ENCODE measurements at regions not wholly inside any gene's neighbourhood (a gene's known extent, or its start where the extent isn't known, plus 50 kb on each side); places are given as distances from the start of the nearest gene placed in this dataset.
"Not testable (repeated sequence)": the region's sequence is repeated elsewhere in the genome, so short reads cannot be mapped to it uniquely, and the experiment has no call there.

GRCh38 chr6:9825526-9825925, 589.3 kb downstream of the TFAP2A start:
- H3K4me2 ChIP-seq (ENCODE audit: low read length), result no peak overlapping the region
- H4K8ac ChIP-seq (ENCODE audit: low read depth, low read length), result no peak overlapping the region
- no peak overlapping the region for H2BK5ac ChIP-seq (ENCODE audit: low read depth, low read length, poor library complexity)
- H3K79me1 ChIP-seq (ENCODE audit: low read length), result no peaks in the 10 kb centered on the region
- H3K18ac ChIP-seq (ENCODE audit: low read length), result no peak overlapping the region
- H3K9me3 ChIP-seq (ENCODE audit: insufficient read depth, low read depth, low read length), result no peaks in the 10 kb centered on the region
- no peak overlapping the region for H3K4ac ChIP-seq (ENCODE audit: low read depth, low read length)
- no peak overlapping the region for H2BK120ac ChIP-seq (ENCODE audit: insufficient read depth, low read length, poor library complexity)
- H3K14ac ChIP-seq (ENCODE audit: low read length), result no peak overlapping the region
- no peak overlapping the region for H2AFZ ChIP-seq (ENCODE audit: insufficient read depth, low read length, poor library complexity)
- no CpG with 5 or more reads among the region's 4 CpGs for WGBS (ENCODE audit: extremely low coverage, insufficient coverage, insufficient read length)
- no peaks in the 10 kb centered on the region for H3K79me2 ChIP-seq (ENCODE audit: control insufficient read depth, insufficient read depth, low read length, poor library complexity)
- no peaks in the 10 kb centered on the region for H3K36me3 ChIP-seq (ENCODE audit: control insufficient read depth in 1 of 2, insufficient read depth in 2 of 2, low read length in 2 of 2)
- H3K27me3 ChIP-seq (ENCODE audit: insufficient read depth, low read length), result no peaks in the 10 kb centered on the region
- DNase-seq, result peak in 1 of 2 donors; percentile 21
- no peaks in the 10 kb centered on the region for H3K4me1 ChIP-seq (ENCODE audit: control insufficient read depth in 1 of 2, insufficient read depth in 2 of 2, low read length in 2 of 2)
- no peak overlapping the region for H2BK12ac ChIP-seq (ENCODE audit: low read length)
- no peak overlapping the region for H3K4me3 ChIP-seq (ENCODE audit: low read depth, low read length)
- no peak overlapping the region for H4K12ac ChIP-seq (ENCODE audit: low read depth, low read length)
- H3K23ac ChIP-seq (ENCODE audit: low read length), result no peak overlapping the region
- no peak overlapping the region for H3K27ac ChIP-seq (ENCODE audit: low read depth, low read length)
- H2AK5ac ChIP-seq (ENCODE audit: low read length), result no peak overlapping the region
- no peak overlapping the region for H3K9ac ChIP-seq (ENCODE audit: low read length)
- H4K91ac ChIP-seq (ENCODE audit: low read depth, low read length), result no peak overlapping the region

DNA sequence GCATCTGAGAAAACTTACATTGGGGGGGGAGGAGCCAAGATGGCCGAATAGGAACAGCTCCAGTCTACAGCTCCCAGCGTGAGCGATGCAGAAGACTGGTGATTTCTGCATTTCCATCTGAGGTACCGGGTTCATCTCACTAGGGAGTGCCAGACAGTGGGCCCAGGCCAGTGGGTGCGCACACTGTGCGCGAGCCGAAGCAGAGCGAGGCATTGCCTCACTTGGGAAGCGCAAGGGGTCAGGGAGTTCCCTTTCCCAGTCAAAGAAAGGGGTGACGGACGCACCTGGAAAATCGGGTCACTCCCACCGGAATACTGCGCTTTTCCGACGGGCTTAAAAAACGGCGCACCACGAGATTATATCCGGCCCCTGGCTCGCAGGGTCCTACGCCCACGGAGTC, 604.1 kb downstream of the TFAP2A start:
- not testable (repeated sequence) for H3K4me2 ChIP-seq (ENCODE audit: low read length); H4K91ac ChIP-seq (ENCODE audit: low read depth, low read length); H2AK5ac ChIP-seq (ENCODE audit: low read length); H3K36me3 ChIP-seq (ENCODE audit: control insufficient read depth in 1 of 2, insufficient read depth in 2 of 2, low read length in 2 of 2); H3K27me3 ChIP-seq (ENCODE audit: insufficient read depth, low read length); H3K79me2 ChIP-seq (ENCODE audit: control insufficient read depth, insufficient read depth, low read length, poor library complexity); H4K8ac ChIP-seq (ENCODE audit: low read depth, low read length); H3K23ac ChIP-seq (ENCODE audit: low read length); H2AFZ ChIP-seq (ENCODE audit: insufficient read depth, low read length, poor library complexity); H3K27ac ChIP-seq (ENCODE audit: low read depth, low read length); H2BK12ac ChIP-seq (ENCODE audit: low read length); H3K4me3 ChIP-seq (ENCODE audit: low read depth, low read length); H4K12ac ChIP-seq (ENCODE audit: low read depth, low read length); H3K4me1 ChIP-seq (ENCODE audit: control insufficient read depth in 1 of 2, insufficient read depth in 2 of 2, low read length in 2 of 2); H2BK120ac ChIP-seq (ENCODE audit: insufficient read depth, low read length, poor library complexity); H3K79me1 ChIP-seq (ENCODE audit: low read length); H3K9ac ChIP-seq (ENCODE audit: low read length); DNase-seq; H2BK5ac ChIP-seq (ENCODE audit: low read depth, low read length, poor library complexity); H3K9me3 ChIP-seq (ENCODE audit: insufficient read depth, low read depth, low read length); H3K18ac ChIP-seq (ENCODE audit: low read length); H3K4ac ChIP-seq (ENCODE audit: low read depth, low read length); H3K14ac ChIP-seq (ENCODE audit: low read length)
- whole genome bisulfite sequencing (ENCODE audit: extremely low coverage, insufficient coverage, insufficient read length), result no CpG with 5 or more reads among the region's 24 CpGs

DNA sequence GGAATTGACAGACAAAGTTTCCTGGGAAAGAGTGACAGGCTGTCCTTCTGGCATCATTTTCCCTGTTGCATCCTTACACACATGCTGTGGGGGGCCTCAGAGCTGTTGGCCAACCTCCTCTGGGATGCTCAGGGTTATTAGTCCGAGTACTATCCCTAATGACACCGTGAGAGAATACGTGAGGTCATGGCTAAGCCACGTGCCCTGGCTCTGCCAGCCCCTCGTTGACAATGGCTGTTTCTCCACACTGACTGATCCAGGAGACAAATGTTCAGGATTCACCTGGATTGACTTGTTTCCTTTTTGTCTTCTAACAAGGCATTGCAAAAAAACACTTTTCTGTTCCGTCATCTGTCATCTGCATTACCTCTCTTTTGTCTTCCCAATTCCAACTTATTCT, 604.6 kb downstream of the TFAP2A start:
- Histone ChIP-seq H2AFZ (ENCODE audit: insufficient read depth, low read length, poor library complexity) (no peak overlapping the region), H2BK12ac (ENCODE audit: low read length) (no peak overlapping the region), H3K4ac (ENCODE audit: low read depth, low read length) (no peak overlapping the region), H3K79me1 (ENCODE audit: low read length) (no peaks in the 10 kb centered on the region), H3K9ac (ENCODE audit: low read length) (no peak overlapping the region), H3K79me2 (ENCODE audit: control insufficient read depth, insufficient read depth, low read length, poor library complexity) (no peaks in the 10 kb centered on the region), H4K91ac (ENCODE audit: low read depth, low read length) (no peak overlapping the region), H2AK5ac (ENCODE audit: low read length) (no peak overlapping the region), H3K23ac (ENCODE audit: low read length) (no peak overlapping the region), H4K12ac (ENCODE audit: low read depth, low read length) (no peak overlapping the region), H2BK5ac (ENCODE audit: low read depth, low read length, poor library complexity) (no peak overlapping the region), H3K4me1 (ENCODE audit: control insufficient read depth in 1 of 2, insufficient read depth in 2 of 2, low read length in 2 of 2) (no peaks in the 10 kb centered on the region), H3K4me2 (ENCODE audit: low read length) (no peak overlapping the region), H3K4me3 (ENCODE audit: low read depth, low read length) (no peak overlapping the region), H3K14ac (ENCODE audit: low read length) (no peak overlapping the region), H2BK120ac (ENCODE audit: insufficient read depth, low read length, poor library complexity) (no peak overlapping the region), H3K36me3 (ENCODE audit: control insufficient read depth in 1 of 2, insufficient read depth in 2 of 2, low read length in 2 of 2) (no peaks in the 10 kb centered on the region), H3K9me3 (ENCODE audit: insufficient read depth, low read depth, low read length) (no peaks in the 10 kb centered on the region), H3K27me3 (ENCODE audit: insufficient read depth, low read length) (no peaks in the 10 kb centered on the region), H4K8ac (ENCODE audit: low read depth, low read length) (no peak overlapping the region), H3K18ac (ENCODE audit: low read length) (no peak overlapping the region), H3K27ac (ENCODE audit: low read depth, low read length) (no peak overlapping the region)
- no CpG with 5 or more reads among the region's 6 CpGs for WGBS (ENCODE audit: extremely low coverage, insufficient coverage, insufficient read length)
- DNase-seq, result no peak

GRCh38 chr6:9806195-9806594, 608.7 kb downstream of the TFAP2A start:
- H3K4me1 ChIP-seq (ENCODE audit: control insufficient read depth in 1 of 2, insufficient read depth in 2 of 2, low read length in 2 of 2), result no peaks in the 10 kb centered on the region
- H2BK120ac ChIP-seq (ENCODE audit: insufficient read depth, low read length, poor library complexity), result no peak overlapping the region
- no peak overlapping the region for H3K4me3 ChIP-seq (ENCODE audit: low read depth, low read length)
- H2AK5ac ChIP-seq (ENCODE audit: low read length), result no peak overlapping the region
- no peak overlapping the region for H3K18ac ChIP-seq (ENCODE audit: low read length)
- H3K9me3 ChIP-seq (ENCODE audit: insufficient read depth, low read depth, low read length), result no peaks in the 10 kb centered on the region
- no peak for DNase-seq
- no peak overlapping the region for H3K27ac ChIP-seq (ENCODE audit: low read depth, low read length)
- no peak overlapping the region for H2AFZ ChIP-seq (ENCODE audit: insufficient read depth, low read length, poor library complexity)
- H2BK12ac ChIP-seq (ENCODE audit: low read length), result no peak overlapping the region
- no peak overlapping the region for H2BK5ac ChIP-seq (ENCODE audit: low read depth, low read length, poor library complexity)
- H3K4me2 ChIP-seq (ENCODE audit: low read length), result no peak overlapping the region
- H3K27me3 ChIP-seq (ENCODE audit: insufficient read depth, low read length), result no peaks in the 10 kb centered on the region
- H3K23ac ChIP-seq (ENCODE audit: low read length), result no peak overlapping the region
- H3K36me3 ChIP-seq (ENCODE audit: control insufficient read depth in 1 of 2, insufficient read depth in 2 of 2, low read length in 2 of 2), result no peaks in the 10 kb centered on the region
- no peaks in the 10 kb centered on the region for H3K79me1 ChIP-seq (ENCODE audit: low read length)
- H3K9ac ChIP-seq (ENCODE audit: low read length), result no peak overlapping the region
- no peak overlapping the region for H3K4ac ChIP-seq (ENCODE audit: low read depth, low read length)
- H3K79me2 ChIP-seq (ENCODE audit: control insufficient read depth, insufficient read depth, low read length, poor library complexity), result no peaks in the 10 kb centered on the region
- no peak overlapping the region for H4K91ac ChIP-seq (ENCODE audit: low read depth, low read length)
- H4K8ac ChIP-seq (ENCODE audit: low read depth, low read length), result no peak overlapping the region
- no peak overlapping the region for H3K14ac ChIP-seq (ENCODE audit: low read length)
- H4K12ac ChIP-seq (ENCODE audit: low read depth, low read length), result no peak overlapping the region
- no CpG with 5 or more reads among the region's 6 CpGs for WGBS (ENCODE audit: extremely low coverage, insufficient coverage, insufficient read length)
